Fibroblast of peridontal ligament (primary cell): ENCODE measurements at regions not wholly inside any gene's neighbourhood (a gene's known extent, or its start where the extent isn't known, plus 50 kb on each side); places are given as distances from the start of the nearest gene placed in this dataset.
"Not testable (repeated sequence)": the region's sequence is repeated elsewhere in the genome, so short reads cannot be mapped to it uniquely, and the experiment has no call there.

ENCODE experiments used
- DNase-seq: peaks from one replicate; pipeline ENCODE4 v3.0.0-alpha.2; 2010; ENCODE audit errors: extremely low read depth

- DNase-seq = no peak
Observed at GRCh38 chr5:85395526-85395925, 1010.8 kb upstream of the EDIL3 start.

GRCh38 chr5:85397451-85397850 lies 1012.8 kb upstream of the EDIL3 start:
- no peak for DNase-seq

GRCh38 chr5:85428426-85428934 lies 1043.8 kb upstream of the EDIL3 start:
- no peak for DNase-seq

GRCh38 chr5:85431726-85432125 lies 1047.0 kb upstream of the EDIL3 start:
- DNase-seq = not testable (repeated sequence)

- DNase-seq = no peak
Observed at GRCh38 chr5:85441156-85441555, 1056.5 kb upstream of the EDIL3 start.

GRCh38 chr5:85441853-85442252 lies 1057.2 kb upstream of the EDIL3 start:
- DNase-seq = no peak

GRCh38 chr5:85452322-85453025 lies 1067.8 kb upstream of the EDIL3 start:
- DNase-seq = no peak

- DNase-seq = no peak
Observed at GRCh38 chr5:85453026-85453349, 1068.3 kb upstream of the EDIL3 start.

GRCh38 chr5:85458319-85458718 lies 1073.6 kb upstream of the EDIL3 start:
- DNase-seq = no peak

GRCh38 chr5:85462957-85463356 lies 1078.3 kb upstream of the EDIL3 start:
- no peak for DNase-seq

- DNase-seq = no peak
Observed at GRCh38 chr5:85466423-85466822, 1081.7 kb upstream of the EDIL3 start.

- no peak for DNase-seq
Observed at GRCh38 chr5:85472749-85473148, 1088.1 kb upstream of the EDIL3 start.

GRCh38 chr5:85475151-85475550 lies 1090.5 kb upstream of the EDIL3 start:
- DNase-seq = not testable (repeated sequence)

- DNase-seq = no peak
Observed at GRCh38 chr5:85476617-85477016, 1091.9 kb upstream of the EDIL3 start.

- DNase-seq = no peak
Observed at GRCh38 chr5:85479849-85480248, 1095.2 kb upstream of the EDIL3 start.

GRCh38 chr5:85484982-85485574 lies 1100.4 kb upstream of the EDIL3 start:
- DNase-seq = no peak

GRCh38 chr5:85488295-85488694 lies 1103.6 kb upstream of the EDIL3 start:
- DNase-seq = no peak

- no peak for DNase-seq
Observed at GRCh38 chr5:85500869-85501268, 1116.2 kb upstream of the EDIL3 start.

GRCh38 chr5:85512896-85513295 lies 1104.8 kb upstream of the COX7C start:
- no peak for DNase-seq

GRCh38 chr5:85515588-85515987 lies 1102.2 kb upstream of the COX7C start:
- DNase-seq = no peak

- DNase-seq = no peak
Observed at GRCh38 chr5:85517386-85517785, 1100.4 kb upstream of the COX7C start.

- no peak for DNase-seq
Observed at GRCh38 chr5:85533341-85534047, 1084.2 kb upstream of the COX7C start.

GRCh38 chr5:85538362-85538761 lies 1079.4 kb upstream of the COX7C start:
- DNase-seq = no peak
